ENCODE measurements at regions not wholly inside any gene's neighbourhood (a gene's known extent, or its start where the extent isn't known, plus 50 kb on each side); places are given as distances from the start of the nearest gene placed in this dataset.

DNA sequence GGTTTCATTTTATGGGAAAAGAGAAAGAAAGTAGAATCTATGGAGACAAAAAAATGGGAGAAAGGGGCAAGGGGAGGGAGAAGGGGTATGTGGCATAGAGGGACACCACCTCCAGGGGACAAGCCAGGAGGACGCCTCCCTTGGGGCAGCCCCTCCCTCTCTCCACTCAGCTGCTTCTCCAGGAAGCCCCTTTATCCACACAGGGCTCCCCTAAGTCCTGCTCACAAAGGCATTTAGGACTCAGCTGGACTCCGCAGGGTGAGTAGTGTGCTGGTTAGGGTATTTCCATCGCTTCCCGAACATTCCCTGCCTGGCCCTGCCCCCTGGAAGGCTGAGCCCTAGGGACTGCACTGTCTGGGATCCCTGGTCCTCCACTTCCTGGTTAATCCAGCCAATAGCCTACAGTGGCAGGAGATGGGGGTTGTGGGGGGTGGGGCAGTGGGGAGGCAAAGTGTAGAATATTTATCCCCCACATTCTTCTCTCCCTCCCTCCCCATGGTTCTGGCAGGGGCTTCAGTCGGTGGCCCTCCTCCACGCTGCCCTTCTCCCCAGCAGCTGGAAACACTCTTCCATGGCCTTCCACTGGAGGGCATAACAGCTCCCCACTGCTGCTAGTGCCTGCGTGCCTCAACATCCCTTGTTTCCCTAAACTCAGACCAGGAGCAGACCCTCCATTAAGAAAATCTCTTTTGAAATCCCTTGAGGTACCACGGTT lies 84.8 kb downstream of the SNX5 start:
- TF ChIP-seq, protein P1, sequence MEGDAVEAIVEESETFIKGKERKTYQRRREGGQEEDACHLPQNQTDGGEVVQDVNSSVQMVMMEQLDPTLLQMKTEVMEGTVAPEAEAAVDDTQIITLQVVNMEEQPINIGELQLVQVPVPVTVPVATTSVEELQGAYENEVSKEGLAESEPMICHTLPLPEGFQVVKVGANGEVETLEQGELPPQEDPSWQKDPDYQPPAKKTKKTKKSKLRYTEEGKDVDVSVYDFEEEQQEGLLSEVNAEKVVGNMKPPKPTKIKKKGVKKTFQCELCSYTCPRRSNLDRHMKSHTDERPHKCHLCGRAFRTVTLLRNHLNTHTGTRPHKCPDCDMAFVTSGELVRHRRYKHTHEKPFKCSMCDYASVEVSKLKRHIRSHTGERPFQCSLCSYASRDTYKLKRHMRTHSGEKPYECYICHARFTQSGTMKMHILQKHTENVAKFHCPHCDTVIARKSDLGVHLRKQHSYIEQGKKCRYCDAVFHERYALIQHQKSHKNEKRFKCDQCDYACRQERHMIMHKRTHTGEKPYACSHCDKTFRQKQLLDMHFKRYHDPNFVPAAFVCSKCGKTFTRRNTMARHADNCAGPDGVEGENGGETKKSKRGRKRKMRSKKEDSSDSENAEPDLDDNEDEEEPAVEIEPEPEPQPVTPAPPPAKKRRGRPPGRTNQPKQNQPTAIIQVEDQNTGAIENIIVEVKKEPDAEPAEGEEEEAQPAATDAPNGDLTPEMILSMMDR (IDR thresholded peaks at IDR 0.05; ENCODE audit: borderline replicate concordance, extremely low read depth, low read length, poor library complexity, severe bottlenecking): no peak
- TF ChIP-seq EZH2 (IDR thresholded peaks at IDR 0.05; ENCODE audit: borderline replicate concordance, low read depth, low read length, severe bottlenecking): no peak

Data from DND-41 (cell line).